Upper lobe of left lung (tissue), 6 donors: ENCODE measurements at regions not wholly inside any gene's neighbourhood (a gene's known extent, or its start where the extent isn't known, plus 50 kb on each side); places are given as distances from the start of the nearest gene placed in this dataset.

ENCODE experiments used
- ATAC-seq, 2 donors: fragments of 200-7000 bp; cut with Tn5 transposase; one replicate each; pipeline ENCODE4 v1.9.1; 2022; ENCODE audit warnings: mild to moderate bottlenecking in 2 of 2, moderate library complexity in 2 of 2; ENCODE audit not compliant: low FRiP score in 2 of 2
- DNase-seq, 2 donors: peaks; one replicate each; pipeline ENCODE4 v3.0.0-alpha.2; 2019 to 2020
- H3K27ac ChIP-seq, 4 donors: fragments of 200-600 bp; sonication (generic); one replicate each; pipeline ENCODE4 v1.5.1; 2016 to 2019
- H3K27me3 ChIP-seq, 4 donors: fragments of 200-600 bp; sonication (generic); one replicate each; pipeline ENCODE4 v1.5.1; 2017 to 2019
- H3K36me3 ChIP-seq, 4 donors: fragments of 200-600 bp; sonication (generic); one replicate each; pipeline ENCODE4 v1.5.1; 2016 to 2019
- H3K4me1 ChIP-seq, 4 donors: fragments of 200-600 bp; sonication (generic); one replicate each; pipeline ENCODE4 v1.5.1; 2018 to 2019
- H3K4me3 ChIP-seq, 4 donors: fragments of 200-600 bp; sonication (generic); one replicate each; pipeline ENCODE4 v1.5.1; 2017 to 2019; ENCODE audit warnings: mild to moderate bottlenecking in 2 of 4, moderate library complexity in 1 of 4
- H3K9me3 ChIP-seq, 4 donors: fragments of 200-600 bp; sonication (generic); one replicate each; pipeline ENCODE4 v1.5.1; 2018 to 2019
- EP300 ChIP-seq, 4 donors: sonication (generic); formaldehyde crosslinking; IDR thresholded peaks; one replicate each; pipeline ENCODE4 v1.5.1; 2017; ENCODE audit warnings: antibody characterized with exemption in 4 of 4, control low read depth in 2 of 4
- POLR2A ChIP-seq, 4 donors: fragments of 450-650 bp; IDR thresholded peaks; one replicate each; pipeline ENCODE4 v1.5.1; 2016 to 2017; ENCODE audit warnings: antibody characterized with exemption in 4 of 4, mild to moderate bottlenecking in 2 of 4
- POLR2AphosphoS5 ChIP-seq, 2 donors: sonication (generic); formaldehyde crosslinking; IDR thresholded peaks; one replicate each; pipeline ENCODE4 v1.5.1; 2017; ENCODE audit warnings: antibody characterized with exemption in 2 of 2
- WGBS, 2 donors: methylation state at CpG; one replicate each; pipeline ENCODE4 v1.1.5; 2017 to 2018; 5-methylcytosine and 5-hydroxymethylcytosine counted together
- TF ChIP-seq, protein P1 (sequence below), 6 experiments: fragments of 450-650 bp in 4 of 6; fragments of 200-600 bp in 2 of 6; sonication (generic) in 2 of 6; IDR thresholded peaks; one replicate each; pipeline ENCODE4 v1.5.1; 2016 to 2019; ENCODE audit warnings: antibody characterized with exemption in 6 of 6
- donor health status: DM: no; HTN: no; CAD: no; lungs with moderate emphysema.
- donor health status: DM: no; HTN: yes; CAD: no; lungs with severe emphysema.

- H3K9me3 ChIP-seq: no peaks in the 10 kb centered on the region
- H3K27ac ChIP-seq: no peak overlapping the region
- WGBS, 2 donors: 63 to 70% methylated on average over 1 of the region's 1 CpG
- TF ChIP-seq POLR2AphosphoS5 (IDR thresholded peaks at IDR 0.05): no peak
- TF ChIP-seq, protein P1, sequence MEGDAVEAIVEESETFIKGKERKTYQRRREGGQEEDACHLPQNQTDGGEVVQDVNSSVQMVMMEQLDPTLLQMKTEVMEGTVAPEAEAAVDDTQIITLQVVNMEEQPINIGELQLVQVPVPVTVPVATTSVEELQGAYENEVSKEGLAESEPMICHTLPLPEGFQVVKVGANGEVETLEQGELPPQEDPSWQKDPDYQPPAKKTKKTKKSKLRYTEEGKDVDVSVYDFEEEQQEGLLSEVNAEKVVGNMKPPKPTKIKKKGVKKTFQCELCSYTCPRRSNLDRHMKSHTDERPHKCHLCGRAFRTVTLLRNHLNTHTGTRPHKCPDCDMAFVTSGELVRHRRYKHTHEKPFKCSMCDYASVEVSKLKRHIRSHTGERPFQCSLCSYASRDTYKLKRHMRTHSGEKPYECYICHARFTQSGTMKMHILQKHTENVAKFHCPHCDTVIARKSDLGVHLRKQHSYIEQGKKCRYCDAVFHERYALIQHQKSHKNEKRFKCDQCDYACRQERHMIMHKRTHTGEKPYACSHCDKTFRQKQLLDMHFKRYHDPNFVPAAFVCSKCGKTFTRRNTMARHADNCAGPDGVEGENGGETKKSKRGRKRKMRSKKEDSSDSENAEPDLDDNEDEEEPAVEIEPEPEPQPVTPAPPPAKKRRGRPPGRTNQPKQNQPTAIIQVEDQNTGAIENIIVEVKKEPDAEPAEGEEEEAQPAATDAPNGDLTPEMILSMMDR (IDR thresholded peaks at IDR 0.05): no peak
- TF ChIP-seq EP300 (IDR thresholded peaks at IDR 0.05): no peak
- no peak for TF ChIP-seq POLR2A (IDR thresholded peaks at IDR 0.05)
- DNase-seq: no peak
- no peak for ATAC-seq
- H3K36me3 ChIP-seq: no peaks in the 10 kb centered on the region
- H3K27me3 ChIP-seq: no peaks in the 10 kb centered on the region
- H3K4me3 ChIP-seq: no peak overlapping the region
- no peaks in the 10 kb centered on the region for H3K4me1 ChIP-seq
Observed at GRCh38 chr3:65226287-65226686, 538.5 kb upstream of the ADAMTS9 start.

DNA sequence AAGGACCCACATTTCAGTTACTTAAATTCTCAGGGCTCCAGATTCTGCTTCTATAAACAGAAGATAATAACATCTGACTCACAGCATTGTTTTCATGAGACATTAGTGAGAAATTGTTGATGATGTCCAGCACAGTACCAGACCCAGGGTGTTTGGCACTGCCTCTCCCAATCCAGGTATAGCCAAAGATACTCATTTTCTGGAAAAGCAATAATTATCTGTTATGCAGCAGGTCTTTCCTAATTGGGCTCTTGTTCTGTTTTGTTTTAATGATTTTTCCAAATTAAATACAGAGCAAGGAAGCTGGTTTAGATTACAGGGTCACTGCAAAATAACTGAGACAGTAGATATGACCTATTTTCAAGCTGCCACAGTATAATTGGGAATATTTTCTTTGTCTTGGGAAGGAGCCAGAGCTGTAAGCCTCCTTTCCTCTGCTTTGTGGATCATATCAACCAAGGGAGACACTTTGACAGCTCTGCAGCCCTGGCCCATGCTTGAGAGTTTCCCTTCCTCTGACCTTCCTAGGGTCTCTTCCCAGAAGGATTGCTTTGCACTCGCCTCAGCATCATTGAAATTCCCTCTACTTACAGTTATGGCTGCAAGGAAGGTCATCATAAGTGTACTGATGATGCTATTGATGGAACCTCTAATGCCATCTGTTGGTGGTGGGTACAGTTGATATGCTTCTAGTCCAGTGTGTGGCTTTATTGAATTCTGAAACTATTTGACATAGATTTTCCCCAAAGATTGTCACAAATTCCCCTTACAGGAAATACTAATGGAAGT is 522.4 kb upstream of the ADAMTS9 start:
- TF ChIP-seq EP300 (IDR thresholded peaks at IDR 0.05) (no peak), POLR2AphosphoS5 (IDR thresholded peaks at IDR 0.05) (no peak), POLR2A (IDR thresholded peaks at IDR 0.05) (no peak)
- TF ChIP-seq, protein P1 (IDR thresholded peaks at IDR 0.05): no peak
- DNase-seq (no peak), ATAC-seq (no peak)
- Histone ChIP-seq H3K9me3 (no peaks in the 10 kb centered on the region), H3K4me1 (no peaks in the 10 kb centered on the region), H3K27ac (no peak overlapping the region), H3K27me3 (no peaks in the 10 kb centered on the region), H3K36me3 (no peaks in the 10 kb centered on the region), H3K4me3 (no peak overlapping the region)
- WGBS, 2 donors: 74 to 83% methylated on average over 1 of the region's 1 CpG

GRCh38 chr3:65202395-65202794 is 514.6 kb upstream of the ADAMTS9 start:
- no peak overlapping the region for H3K27ac ChIP-seq
- ATAC-seq (no peak), DNase-seq (no peak)
- no peak overlapping the region for H3K4me3 ChIP-seq
- no peaks in the 10 kb centered on the region for H3K4me1 ChIP-seq
- no peaks in the 10 kb centered on the region for H3K36me3 ChIP-seq
- H3K27me3 ChIP-seq: no peaks in the 10 kb centered on the region
- TF ChIP-seq EP300 (IDR thresholded peaks at IDR 0.05): no peak
- TF ChIP-seq POLR2AphosphoS5 (IDR thresholded peaks at IDR 0.05): no peak
- TF ChIP-seq POLR2A (IDR thresholded peaks at IDR 0.05): no peak
- TF ChIP-seq, protein P1 (IDR thresholded peaks at IDR 0.05): no peak
- WGBS, 2 donors: 89 to 90% methylated on average over 2 of the region's 2 CpGs
- H3K9me3 ChIP-seq: no peaks in the 10 kb centered on the region

- WGBS, 2 donors: 57% methylated on average over 2 of the region's 2 CpGs
- ATAC-seq: no peak
Observed at GRCh38 chr3:65201926-65202325, 514.1 kb upstream of the ADAMTS9 start.

More at GRCh38 chr3:65201926-65202325, 514.1 kb upstream of the ADAMTS9 start:
- no peaks in the 10 kb centered on the region for H3K4me1 ChIP-seq
- no peak for DNase-seq
- H3K9me3 ChIP-seq: no peaks in the 10 kb centered on the region
- no peak overlapping the region for H3K27ac ChIP-seq
- no peaks in the 10 kb centered on the region for H3K27me3 ChIP-seq
- H3K36me3 ChIP-seq: no peaks in the 10 kb centered on the region
- TF ChIP-seq POLR2AphosphoS5 (IDR thresholded peaks at IDR 0.05) (no peak), EP300 (IDR thresholded peaks at IDR 0.05) (no peak), POLR2A (IDR thresholded peaks at IDR 0.05) (no peak)
- TF ChIP-seq, protein P1 (IDR thresholded peaks at IDR 0.05): no peak
- no peak overlapping the region for H3K4me3 ChIP-seq
